ENCODE measurements at regions not wholly inside any gene's neighbourhood (a gene's known extent, or its start where the extent isn't known, plus 50 kb on each side); places are given as distances from the start of the nearest gene placed in this dataset.
"Not testable (repeated sequence)": the region's sequence is repeated elsewhere in the genome, so short reads cannot be mapped to it uniquely, and the experiment has no call there.

DNA sequence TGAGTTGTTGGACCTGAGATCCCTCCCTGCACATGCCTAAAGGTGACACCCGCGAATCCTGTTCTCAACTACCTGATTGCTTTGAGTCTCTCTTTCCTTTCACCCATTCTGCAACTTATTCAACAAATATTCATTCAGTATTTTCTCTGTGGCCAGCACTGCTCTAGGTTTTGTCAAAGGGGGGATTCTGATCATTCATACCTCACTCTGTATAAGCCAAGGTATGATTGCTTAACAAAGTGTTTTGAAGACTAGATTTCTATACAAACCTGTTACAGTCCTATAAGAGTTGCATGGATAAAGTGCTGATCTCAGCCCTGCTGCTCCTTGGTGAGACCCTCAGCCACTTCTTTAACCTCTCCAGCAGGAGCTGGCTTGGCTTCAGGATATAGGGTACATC, 409.7 kb downstream of the KCNRG start:
- no peak for TF ChIP-seq EZH2 (IDR thresholded peaks at IDR 0.05; ENCODE audit: insufficient read depth, low read length)
- TF ChIP-seq, protein P1, sequence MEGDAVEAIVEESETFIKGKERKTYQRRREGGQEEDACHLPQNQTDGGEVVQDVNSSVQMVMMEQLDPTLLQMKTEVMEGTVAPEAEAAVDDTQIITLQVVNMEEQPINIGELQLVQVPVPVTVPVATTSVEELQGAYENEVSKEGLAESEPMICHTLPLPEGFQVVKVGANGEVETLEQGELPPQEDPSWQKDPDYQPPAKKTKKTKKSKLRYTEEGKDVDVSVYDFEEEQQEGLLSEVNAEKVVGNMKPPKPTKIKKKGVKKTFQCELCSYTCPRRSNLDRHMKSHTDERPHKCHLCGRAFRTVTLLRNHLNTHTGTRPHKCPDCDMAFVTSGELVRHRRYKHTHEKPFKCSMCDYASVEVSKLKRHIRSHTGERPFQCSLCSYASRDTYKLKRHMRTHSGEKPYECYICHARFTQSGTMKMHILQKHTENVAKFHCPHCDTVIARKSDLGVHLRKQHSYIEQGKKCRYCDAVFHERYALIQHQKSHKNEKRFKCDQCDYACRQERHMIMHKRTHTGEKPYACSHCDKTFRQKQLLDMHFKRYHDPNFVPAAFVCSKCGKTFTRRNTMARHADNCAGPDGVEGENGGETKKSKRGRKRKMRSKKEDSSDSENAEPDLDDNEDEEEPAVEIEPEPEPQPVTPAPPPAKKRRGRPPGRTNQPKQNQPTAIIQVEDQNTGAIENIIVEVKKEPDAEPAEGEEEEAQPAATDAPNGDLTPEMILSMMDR (IDR thresholded peaks at IDR 0.05; ENCODE audit: insufficient read depth, low read depth, low read length) = no peak
- Histone ChIP-seq H3K27me3 (ENCODE audit: insufficient read depth, low read length) (no peaks in the 10 kb centered on the region), H3K4me2 (ENCODE audit: low read length) (no peak overlapping the region), H3K79me2 (ENCODE audit: insufficient read depth, low read length) (no peaks in the 10 kb centered on the region), H3K4me1 (ENCODE audit: insufficient read depth, low read length) (peaks cover 20% of the 10 kb centered on the region), H4K20me1 (ENCODE audit: insufficient read depth, low read length) (no peaks in the 10 kb centered on the region), H3K4me3 (ENCODE audit: insufficient read depth, low read depth, low read length) (no peak overlapping the region), H3K27ac (ENCODE audit: low read depth, low read length) (no peak overlapping the region), H3K9me3 (ENCODE audit: insufficient read depth, low read depth, low read length) (no peaks in the 10 kb centered on the region), H2AFZ (ENCODE audit: low read depth, low read length) (no peak overlapping the region), H3K36me3 (ENCODE audit: insufficient read depth, low read length) (no peaks in the 10 kb centered on the region), H3K9ac (ENCODE audit: low read length) (no peak overlapping the region)
- H3K36me3 Mint-ChIP-seq (ENCODE audit: low read depth, unreplicated experiment) = no peaks in the 10 kb centered on the region
- H3K4me3 Mint-ChIP-seq (ENCODE audit: unreplicated experiment) = no peak overlapping the region
- no peaks in the 10 kb centered on the region for H3K27me3 Mint-ChIP-seq (ENCODE audit: low read depth, unreplicated experiment)
- DNase-seq (ENCODE audit: low read depth) (no peak), FAIRE-seq (no peak)
- no peak overlapping the region for H3K27ac Mint-ChIP-seq (ENCODE audit: unreplicated experiment)
- peaks cover 4% of the 10 kb centered on the region for H3K4me1 Mint-ChIP-seq (ENCODE audit: low read depth, unreplicated experiment)
- H3K9me3 Mint-ChIP-seq (ENCODE audit: unreplicated experiment) = no peaks in the 10 kb centered on the region

DNA sequence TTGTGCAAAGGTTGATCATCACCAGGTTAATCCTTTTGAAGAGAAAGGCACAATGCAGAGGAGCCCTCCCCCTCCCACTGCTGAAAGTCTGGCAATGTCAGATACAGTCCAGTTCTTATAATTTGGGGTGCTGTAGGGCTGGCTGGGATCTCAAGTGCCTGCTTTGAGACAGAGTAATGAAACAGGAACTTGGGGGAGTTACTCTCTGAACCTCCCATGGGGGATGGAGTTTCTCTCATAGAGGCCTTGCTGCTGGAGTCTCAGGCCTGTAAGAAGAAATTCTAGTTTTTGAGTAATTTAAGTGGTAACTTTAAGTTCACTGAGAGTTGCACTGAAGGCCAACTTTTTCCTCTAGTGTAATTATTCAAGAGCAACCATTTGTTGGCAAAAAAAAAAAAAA, 410.5 kb downstream of the KCNRG start:
- Histone ChIP-seq H3K4me3 (ENCODE audit: insufficient read depth, low read depth, low read length) (no peak overlapping the region), H3K4me2 (ENCODE audit: low read length) (no peak overlapping the region), H3K36me3 (ENCODE audit: insufficient read depth, low read length) (no peaks in the 10 kb centered on the region), H3K9me3 (ENCODE audit: insufficient read depth, low read depth, low read length) (no peaks in the 10 kb centered on the region), H3K79me2 (ENCODE audit: insufficient read depth, low read length) (no peaks in the 10 kb centered on the region), H4K20me1 (ENCODE audit: insufficient read depth, low read length) (no peaks in the 10 kb centered on the region), H3K27me3 (ENCODE audit: insufficient read depth, low read length) (no peaks in the 10 kb centered on the region), H3K9ac (ENCODE audit: low read length) (no peak overlapping the region), H3K27ac (ENCODE audit: low read depth, low read length) (no peak overlapping the region), H2AFZ (ENCODE audit: low read depth, low read length) (no peak overlapping the region), H3K4me1 (ENCODE audit: insufficient read depth, low read length) (peaks cover 18% of the 10 kb centered on the region)
- TF ChIP-seq, protein P1 (IDR thresholded peaks at IDR 0.05; ENCODE audit: insufficient read depth, low read depth, low read length) = no peak
- TF ChIP-seq EZH2 (IDR thresholded peaks at IDR 0.05; ENCODE audit: insufficient read depth, low read length) = no peak
- FAIRE-seq (no peak), DNase-seq (ENCODE audit: low read depth) (no peak)
- no peak overlapping the region for H3K27ac Mint-ChIP-seq (ENCODE audit: unreplicated experiment)
- no peaks in the 10 kb centered on the region for H3K27me3 Mint-ChIP-seq (ENCODE audit: low read depth, unreplicated experiment)
- peaks cover 4% of the 10 kb centered on the region for H3K4me1 Mint-ChIP-seq (ENCODE audit: low read depth, unreplicated experiment)
- H3K36me3 Mint-ChIP-seq (ENCODE audit: low read depth, unreplicated experiment) = no peaks in the 10 kb centered on the region
- no peak overlapping the region for H3K4me3 Mint-ChIP-seq (ENCODE audit: unreplicated experiment)
- no peaks in the 10 kb centered on the region for H3K9me3 Mint-ChIP-seq (ENCODE audit: unreplicated experiment)

DNA sequence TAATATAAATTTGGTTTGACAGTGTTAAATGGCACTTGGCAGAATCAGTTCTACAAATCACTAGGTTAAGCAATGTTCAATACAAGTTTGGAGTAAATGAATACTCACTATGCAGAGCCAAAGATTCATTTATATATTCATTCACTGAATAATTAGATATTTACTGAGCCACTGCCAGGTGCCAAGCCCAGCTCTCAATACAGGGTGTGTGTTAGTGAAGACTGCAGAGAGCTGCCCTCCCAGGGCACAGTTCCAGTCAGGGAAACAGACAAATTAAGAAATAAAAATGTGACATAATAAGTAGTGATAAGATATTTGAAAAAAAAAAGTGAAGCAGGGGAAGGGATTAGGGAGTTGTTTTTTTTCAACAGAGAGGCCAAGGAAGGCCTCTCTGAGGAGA, 411.7 kb downstream of the KCNRG start:
- H3K4me3 Mint-ChIP-seq (ENCODE audit: unreplicated experiment) = no peak overlapping the region
- Histone ChIP-seq H4K20me1 (ENCODE audit: insufficient read depth, low read length) (no peaks in the 10 kb centered on the region), H3K36me3 (ENCODE audit: insufficient read depth, low read length) (no peaks in the 10 kb centered on the region), H3K9ac (ENCODE audit: low read length) (no peak overlapping the region), H3K4me3 (ENCODE audit: insufficient read depth, low read depth, low read length) (no peak overlapping the region), H3K79me2 (ENCODE audit: insufficient read depth, low read length) (no peaks in the 10 kb centered on the region), H2AFZ (ENCODE audit: low read depth, low read length) (no peak overlapping the region), H3K4me2 (ENCODE audit: low read length) (no peak overlapping the region), H3K4me1 (ENCODE audit: insufficient read depth, low read length) (peaks cover 6% of the 10 kb centered on the region), H3K27ac (ENCODE audit: low read depth, low read length) (no peak overlapping the region), H3K27me3 (ENCODE audit: insufficient read depth, low read length) (no peaks in the 10 kb centered on the region), H3K9me3 (ENCODE audit: insufficient read depth, low read depth, low read length) (no peaks in the 10 kb centered on the region)
- no peaks in the 10 kb centered on the region for H3K9me3 Mint-ChIP-seq (ENCODE audit: unreplicated experiment)
- no peak overlapping the region for H3K27ac Mint-ChIP-seq (ENCODE audit: unreplicated experiment)
- H3K27me3 Mint-ChIP-seq (ENCODE audit: low read depth, unreplicated experiment) = no peaks in the 10 kb centered on the region
- H3K4me1 Mint-ChIP-seq (ENCODE audit: low read depth, unreplicated experiment) = peaks cover 4% of the 10 kb centered on the region
- FAIRE-seq (no peak), DNase-seq (ENCODE audit: low read depth) (no peak)
- TF ChIP-seq EZH2 (IDR thresholded peaks at IDR 0.05; ENCODE audit: insufficient read depth, low read length) = no peak
- TF ChIP-seq, protein P1 (IDR thresholded peaks at IDR 0.05; ENCODE audit: insufficient read depth, low read depth, low read length) = no peak
- H3K36me3 Mint-ChIP-seq (ENCODE audit: low read depth, unreplicated experiment) = no peaks in the 10 kb centered on the region

DNA sequence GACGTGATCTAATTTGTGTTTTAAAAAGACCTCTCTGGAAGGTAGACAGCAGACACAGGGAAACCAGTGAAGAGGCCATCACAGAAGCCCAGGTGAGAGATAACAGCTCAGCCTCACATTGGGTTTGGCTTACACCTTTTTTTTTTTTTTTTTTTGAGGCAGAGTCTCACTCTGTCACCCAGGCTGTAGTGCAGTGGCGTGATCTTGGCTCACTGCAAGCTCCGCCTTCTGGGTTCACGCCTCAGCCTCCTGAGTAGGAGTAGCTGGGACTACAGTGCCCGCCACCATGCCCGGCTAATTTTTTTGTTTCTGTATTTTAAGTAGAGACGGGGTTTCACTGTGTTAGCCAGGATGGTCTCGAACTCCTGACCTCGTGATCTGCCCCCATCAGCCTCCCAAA, 412.3 kb downstream of the KCNRG start:
- not testable (repeated sequence) for H3K9me3 Mint-ChIP-seq (ENCODE audit: unreplicated experiment); H3K27ac ChIP-seq (ENCODE audit: low read depth, low read length); H3K4me1 ChIP-seq (ENCODE audit: insufficient read depth, low read length); DNase-seq (ENCODE audit: low read depth); H3K4me3 Mint-ChIP-seq (ENCODE audit: unreplicated experiment); H3K36me3 Mint-ChIP-seq (ENCODE audit: low read depth, unreplicated experiment); H3K36me3 ChIP-seq (ENCODE audit: insufficient read depth, low read length); H3K9ac ChIP-seq (ENCODE audit: low read length); H3K27me3 ChIP-seq (ENCODE audit: insufficient read depth, low read length); FAIRE-seq; H3K4me2 ChIP-seq (ENCODE audit: low read length); H2AFZ ChIP-seq (ENCODE audit: low read depth, low read length); H3K27me3 Mint-ChIP-seq (ENCODE audit: low read depth, unreplicated experiment); H4K20me1 ChIP-seq (ENCODE audit: insufficient read depth, low read length); H3K27ac Mint-ChIP-seq (ENCODE audit: unreplicated experiment); H3K4me3 ChIP-seq (ENCODE audit: insufficient read depth, low read depth, low read length); H3K4me1 Mint-ChIP-seq (ENCODE audit: low read depth, unreplicated experiment); H3K9me3 ChIP-seq (ENCODE audit: insufficient read depth, low read depth, low read length); H3K79me2 ChIP-seq (ENCODE audit: insufficient read depth, low read length)

Data from astrocyte (in vitro differentiated cells and primary cell).